ENCODE measurements at regions not wholly inside any gene's neighbourhood (a gene's known extent, or its start where the extent isn't known, plus 50 kb on each side); places are given as distances from the start of the nearest gene placed in this dataset.

- Histone ChIP-seq H3K36me3 (ENCODE audit: low read depth, missing control alignments) (no peaks in the 10 kb centered on the region), H3K27me3 (no peaks in the 10 kb centered on the region), H3K27ac (no peak overlapping the region), H3K4me3 (no peak overlapping the region), H3K9me3 (no peaks in the 10 kb centered on the region), H3K4me1 (no peaks in the 10 kb centered on the region)
- intact Hi-C loops (cut with DNase I; ENCODE audit: low total_unique reads): no loop called here
- no peak for DNase-seq
- TF ChIP-seq, protein P1, sequence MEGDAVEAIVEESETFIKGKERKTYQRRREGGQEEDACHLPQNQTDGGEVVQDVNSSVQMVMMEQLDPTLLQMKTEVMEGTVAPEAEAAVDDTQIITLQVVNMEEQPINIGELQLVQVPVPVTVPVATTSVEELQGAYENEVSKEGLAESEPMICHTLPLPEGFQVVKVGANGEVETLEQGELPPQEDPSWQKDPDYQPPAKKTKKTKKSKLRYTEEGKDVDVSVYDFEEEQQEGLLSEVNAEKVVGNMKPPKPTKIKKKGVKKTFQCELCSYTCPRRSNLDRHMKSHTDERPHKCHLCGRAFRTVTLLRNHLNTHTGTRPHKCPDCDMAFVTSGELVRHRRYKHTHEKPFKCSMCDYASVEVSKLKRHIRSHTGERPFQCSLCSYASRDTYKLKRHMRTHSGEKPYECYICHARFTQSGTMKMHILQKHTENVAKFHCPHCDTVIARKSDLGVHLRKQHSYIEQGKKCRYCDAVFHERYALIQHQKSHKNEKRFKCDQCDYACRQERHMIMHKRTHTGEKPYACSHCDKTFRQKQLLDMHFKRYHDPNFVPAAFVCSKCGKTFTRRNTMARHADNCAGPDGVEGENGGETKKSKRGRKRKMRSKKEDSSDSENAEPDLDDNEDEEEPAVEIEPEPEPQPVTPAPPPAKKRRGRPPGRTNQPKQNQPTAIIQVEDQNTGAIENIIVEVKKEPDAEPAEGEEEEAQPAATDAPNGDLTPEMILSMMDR (IDR thresholded peaks at IDR 0.05): no peak
- no peak for TF ChIP-seq POLR2A (IDR thresholded peaks at IDR 0.05)
Observed at GRCh38 chr1:81118550-81118949, 682.2 kb upstream of the ADGRL2 start.

- H3K9me3 ChIP-seq: no peaks in the 10 kb centered on the region
- no peaks in the 10 kb centered on the region for H3K36me3 ChIP-seq (ENCODE audit: low read depth, missing control alignments)
- no peak for TF ChIP-seq POLR2A (IDR thresholded peaks at IDR 0.05)
- TF ChIP-seq, protein P1 (IDR thresholded peaks at IDR 0.05): no peak
- peak; percentile 30 for DNase-seq
- 66 to 73% methylated on average over 2 of the region's 2 CpGs for WGBS, 2 donors
- H3K27me3 ChIP-seq: no peaks in the 10 kb centered on the region
- no peak overlapping the region for H3K27ac ChIP-seq
- no peaks in the 10 kb centered on the region for H3K4me1 ChIP-seq
- H3K4me3 ChIP-seq: no peak overlapping the region
- intact Hi-C loops (cut with DNase I; ENCODE audit: low total_unique reads): no loop called here
Observed at GRCh38 chr1:81115422-81115821, 685.3 kb upstream of the ADGRL2 start.

GRCh38 chr1:81114191-81114590, 686.5 kb upstream of the ADGRL2 start:
- H3K36me3 ChIP-seq (ENCODE audit: low read depth, missing control alignments): no peaks in the 10 kb centered on the region
- no peaks in the 10 kb centered on the region for H3K27me3 ChIP-seq
- 78 to 79% methylated on average over 5 of the region's 5 CpGs for WGBS, 2 donors
- intact Hi-C loops (cut with DNase I; ENCODE audit: low total_unique reads): no loop called here
- H3K4me3 ChIP-seq: no peak overlapping the region
- no peaks in the 10 kb centered on the region for H3K4me1 ChIP-seq
- no peaks in the 10 kb centered on the region for H3K9me3 ChIP-seq
- H3K27ac ChIP-seq: no peak overlapping the region
- TF ChIP-seq, protein P1 (IDR thresholded peaks at IDR 0.05): no peak
- TF ChIP-seq POLR2A (IDR thresholded peaks at IDR 0.05): no peak
- no peak for DNase-seq

GRCh38 chr1:81113688-81114087, 687.0 kb upstream of the ADGRL2 start:
- intact Hi-C loops (cut with DNase I; ENCODE audit: low total_unique reads): no loop called here
- no peak overlapping the region for H3K4me3 ChIP-seq
- no peak for DNase-seq
- no peaks in the 10 kb centered on the region for H3K4me1 ChIP-seq
- no peaks in the 10 kb centered on the region for H3K9me3 ChIP-seq
- no peak for TF ChIP-seq POLR2A (IDR thresholded peaks at IDR 0.05)
- TF ChIP-seq, protein P1 (IDR thresholded peaks at IDR 0.05): no peak
- H3K27me3 ChIP-seq: no peaks in the 10 kb centered on the region
- H3K27ac ChIP-seq: no peak overlapping the region
- no peaks in the 10 kb centered on the region for H3K36me3 ChIP-seq (ENCODE audit: low read depth, missing control alignments)

DNA sequence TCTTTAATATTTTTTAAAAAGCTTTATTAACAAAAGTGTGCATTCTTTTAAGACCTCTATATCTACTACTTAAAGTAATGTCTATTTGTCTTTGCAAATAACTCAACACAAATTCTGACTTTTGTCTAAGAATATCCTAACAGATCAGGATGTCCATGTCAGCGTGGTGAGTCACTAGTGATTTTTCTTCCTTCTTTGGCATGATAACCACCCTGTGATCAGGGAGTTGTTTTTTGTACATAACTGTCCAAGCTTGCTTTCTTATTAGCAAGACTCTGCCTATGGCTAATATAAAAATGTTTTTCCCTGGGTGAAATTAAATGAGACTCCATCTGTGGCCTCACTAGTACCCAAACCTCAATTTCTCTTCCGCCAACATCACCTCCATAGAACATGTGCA, 688.9 kb upstream of the ADGRL2 start:
- DNase-seq: no peak
- H3K27me3 ChIP-seq: no peaks in the 10 kb centered on the region
- H3K27ac ChIP-seq: no peak overlapping the region
- intact Hi-C loops (cut with DNase I; ENCODE audit: low total_unique reads): no loop called here
- no peaks in the 10 kb centered on the region for H3K4me1 ChIP-seq
- no peak overlapping the region for H3K4me3 ChIP-seq
- TF ChIP-seq, protein P1 (IDR thresholded peaks at IDR 0.05): no peak
- TF ChIP-seq POLR2A (IDR thresholded peaks at IDR 0.05): no peak
- WGBS, 2 donors: 74 to 85% methylated on average over 2 of the region's 2 CpGs
- H3K9me3 ChIP-seq: no peaks in the 10 kb centered on the region
- H3K36me3 ChIP-seq (ENCODE audit: low read depth, missing control alignments): no peaks in the 10 kb centered on the region
